ENCODE measurements at regions not wholly inside any gene's neighbourhood (a gene's known extent, or its start where the extent isn't known, plus 50 kb on each side); places are given as distances from the start of the nearest gene placed in this dataset.

DNA sequence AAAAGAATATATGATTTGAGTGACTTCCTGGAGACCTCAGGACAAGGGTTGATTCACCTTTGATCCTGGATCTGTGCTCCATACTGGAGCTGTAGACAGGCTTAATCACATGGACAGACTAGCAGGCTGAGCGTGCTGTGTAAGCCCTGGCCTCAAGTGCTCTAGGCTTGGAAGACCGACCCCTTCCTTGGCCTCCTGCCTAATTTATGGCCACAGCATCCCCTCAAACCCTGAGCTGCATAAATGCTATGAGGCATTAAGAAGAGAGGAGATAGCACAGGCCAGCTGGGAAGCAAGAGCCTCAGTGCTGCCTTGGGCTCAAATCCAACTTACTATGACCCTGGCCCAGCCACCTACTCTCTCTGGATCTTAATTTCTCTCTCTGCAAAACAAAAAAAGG is 385.1 kb downstream of the BUD13 start:
- TF ChIP-seq, protein P1, sequence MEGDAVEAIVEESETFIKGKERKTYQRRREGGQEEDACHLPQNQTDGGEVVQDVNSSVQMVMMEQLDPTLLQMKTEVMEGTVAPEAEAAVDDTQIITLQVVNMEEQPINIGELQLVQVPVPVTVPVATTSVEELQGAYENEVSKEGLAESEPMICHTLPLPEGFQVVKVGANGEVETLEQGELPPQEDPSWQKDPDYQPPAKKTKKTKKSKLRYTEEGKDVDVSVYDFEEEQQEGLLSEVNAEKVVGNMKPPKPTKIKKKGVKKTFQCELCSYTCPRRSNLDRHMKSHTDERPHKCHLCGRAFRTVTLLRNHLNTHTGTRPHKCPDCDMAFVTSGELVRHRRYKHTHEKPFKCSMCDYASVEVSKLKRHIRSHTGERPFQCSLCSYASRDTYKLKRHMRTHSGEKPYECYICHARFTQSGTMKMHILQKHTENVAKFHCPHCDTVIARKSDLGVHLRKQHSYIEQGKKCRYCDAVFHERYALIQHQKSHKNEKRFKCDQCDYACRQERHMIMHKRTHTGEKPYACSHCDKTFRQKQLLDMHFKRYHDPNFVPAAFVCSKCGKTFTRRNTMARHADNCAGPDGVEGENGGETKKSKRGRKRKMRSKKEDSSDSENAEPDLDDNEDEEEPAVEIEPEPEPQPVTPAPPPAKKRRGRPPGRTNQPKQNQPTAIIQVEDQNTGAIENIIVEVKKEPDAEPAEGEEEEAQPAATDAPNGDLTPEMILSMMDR (IDR thresholded peaks at IDR 0.05): no peak
- TF ChIP-seq POLR2A (IDR thresholded peaks at IDR 0.05) (no peak), EP300 (IDR thresholded peaks at IDR 0.05) (no peak), POLR2AphosphoS5 (IDR thresholded peaks at IDR 0.05) (no peak)
